GM23338 (cell line): ENCODE measurements at regions not wholly inside any gene's neighbourhood (a gene's known extent, or its start where the extent isn't known, plus 50 kb on each side); places are given as distances from the start of the nearest gene placed in this dataset.

Source experiments
- ATAC-seq: fragments of 200-7000 bp; cut with Tn5 transposase; 3 replicates; pipeline ENCODE4 v1.9.1; 2020
- DNase-seq: peaks from one replicate; pipeline ENCODE4 v3.0.0-alpha.2; 2015; ENCODE audit warnings: low spot score
- H2AFZ ChIP-seq: fragments of 200-600 bp; sonication (generic); 2 replicates; pipeline ENCODE4 v1.8.0; 2016; ENCODE audit warnings: antibody characterized with exemption, mild to moderate bottlenecking, moderate library complexity
- H3F3A ChIP-seq: fragments of 200-600 bp; sonication (generic); replicated peaks from 2 replicates; pipeline ENCODE4 v1.8.0; 2017; ENCODE audit warnings: antibody characterized with exemption, mixed run types, low read depth
- H3K27ac ChIP-seq: fragments of 200-600 bp; sonication (generic); 2 replicates; pipeline ENCODE4 v1.6.1; 2016; ENCODE audit warnings: low read depth
- H3K27me3 ChIP-seq: fragments of 200-600 bp; sonication (generic); 2 replicates; pipeline ENCODE4 v1.8.0; 2016; ENCODE audit warnings: mild to moderate bottlenecking, mixed run types, moderate library complexity; ENCODE audit not compliant: insufficient read depth
- H3K36me3 ChIP-seq: fragments of 200-600 bp; sonication (generic); 2 replicates; pipeline ENCODE4 v1.8.0; 2016; ENCODE audit warnings: mild to moderate bottlenecking; ENCODE audit not compliant: insufficient read depth
- H3K4me1 ChIP-seq: fragments of 200-600 bp; sonication (generic); 2 replicates; pipeline ENCODE4 v1.8.0; 2016; ENCODE audit warnings: mild to moderate bottlenecking, moderate library complexity; ENCODE audit not compliant: insufficient read depth
- H3K4me2 ChIP-seq: fragments of 200-600 bp; sonication (generic); 2 replicates; pipeline ENCODE4 v1.7.1; 2017; ENCODE audit warnings: mixed run types
- H3K4me3 ChIP-seq: fragments of 200-600 bp; sonication (generic); 2 replicates; pipeline ENCODE4 v1.6.1; 2016; ENCODE audit warnings: mixed run types
- H3K79me2 ChIP-seq: fragments of 200-600 bp; sonication (generic); replicated peaks from 2 replicates; pipeline ENCODE4 v1.8.0; 2017; ENCODE audit warnings: mild to moderate bottlenecking; ENCODE audit not compliant: insufficient read depth
- H3K9me2 ChIP-seq: fragments of 200-600 bp; sonication (generic); 2 replicates; pipeline ENCODE4 v1.8.0; 2017; ENCODE audit not compliant: insufficient read depth
- H4K20me1 ChIP-seq: fragments of 200-600 bp; sonication (generic); replicated peaks from 2 replicates; pipeline ENCODE4 v1.8.0; 2017; ENCODE audit warnings: mild to moderate bottlenecking; ENCODE audit not compliant: insufficient read depth
- H3K27ac Mint-ChIP-seq: 2 replicates; pipeline ENCODE4 v1.8.0; 2020; ENCODE audit warnings: inconsistent platforms, mild to moderate bottlenecking, moderate library complexity, mixed read lengths
- H3K27me3 Mint-ChIP-seq: 3 replicates; pipeline ENCODE4 v1.8.0; 2022; ENCODE audit warnings: low read depth, mild to moderate bottlenecking, moderate library complexity, mixed read lengths, inconsistent platforms; ENCODE audit not compliant: insufficient read depth, poor library complexity
- H3K36me3 Mint-ChIP-seq: 3 replicates; pipeline ENCODE4 v1.8.0; 2021; ENCODE audit warnings: low read depth, mild to moderate bottlenecking, inconsistent platforms, moderate library complexity, mixed read lengths
- H3K4me1 Mint-ChIP-seq: 3 replicates; pipeline ENCODE4 v1.8.0; 2020; ENCODE audit warnings: mild to moderate bottlenecking, inconsistent platforms, mixed read lengths
- H3K4me3 Mint-ChIP-seq: 3 replicates; pipeline ENCODE4 v1.8.0; 2021; ENCODE audit warnings: moderate library complexity, mild to moderate bottlenecking, inconsistent platforms, mixed read lengths
- H3K9me3 Mint-ChIP-seq: 3 replicates; pipeline ENCODE4 v1.8.0; 2020; ENCODE audit warnings: moderate library complexity, mild to moderate bottlenecking, inconsistent platforms, mixed read lengths
- CREB1 ChIP-seq: fragments of 250-450 bp; sonication (Bioruptor Pico); IDR thresholded peaks from 2 replicates; pipeline ENCODE4 v1.5.0; 2020; ENCODE audit warnings: low read depth, mild to moderate bottlenecking, moderate library complexity
- EZH2 ChIP-seq: fragments of 200-600 bp; sonication (generic); IDR thresholded peaks from one replicate; pipeline ENCODE4 v1.8.0; 2017; ENCODE audit warnings: antibody characterized with exemption, mild to moderate bottlenecking, low read depth; ENCODE audit not compliant: unreplicated experiment
- EZH2phosphoT487 ChIP-seq: fragments of 200-600 bp; sonication (generic); IDR thresholded peaks from one replicate; pipeline ENCODE4 v1.8.1; 2018; ENCODE audit warnings: antibody characterized with exemption; ENCODE audit not compliant: unreplicated experiment
- JUNB ChIP-seq: IDR thresholded peaks from one replicate; pipeline ENCODE4 v1.6.1; 2016; ENCODE audit warnings: antibody characterized with exemption; ENCODE audit not compliant: unreplicated experiment
- NANOG ChIP-seq: IDR thresholded peaks from 2 replicates; pipeline ENCODE4 v1.6.1; 2016; ENCODE audit warnings: antibody characterized with exemption, borderline replicate concordance
- POLR2AphosphoS5 ChIP-seq: IDR thresholded peaks from 2 replicates; pipeline ENCODE4 v1.6.1; 2016; ENCODE audit warnings: antibody characterized with exemption, low read depth
- STAT1 ChIP-seq: IDR thresholded peaks from one replicate; pipeline ENCODE4 v1.6.1; 2016; ENCODE audit warnings: antibody characterized with exemption; ENCODE audit not compliant: unreplicated experiment
- ZNF114 ChIP-seq: fragments of 250-450 bp; sonication (Bioruptor Pico); IDR thresholded peaks from 2 replicates; pipeline ENCODE4 v1.5.0; 2020; ENCODE audit warnings: mild to moderate bottlenecking, moderate library complexity
- ZNF331 ChIP-seq: fragments of 250-450 bp; sonication (Bioruptor Pico); IDR thresholded peaks from 2 replicates; pipeline ENCODE4 v1.5.0; 2020; ENCODE audit warnings: low read depth, mild to moderate bottlenecking, moderate library complexity
- TF ChIP-seq, protein P1 (sequence below): IDR thresholded peaks from one replicate; pipeline ENCODE4 v1.6.1; 2018; ENCODE audit warnings: antibody characterized with exemption; ENCODE audit not compliant: unreplicated experiment
- TF ChIP-seq, protein P2 (sequence below), 2 experiments: fragments of 200-600 bp in 1 of 2; sonication (generic) in 1 of 2; conservative IDR thresholded peaks; 2 replicates each; pipeline versions ENCODE4 v1.5.1 to v1.6.1; 2016 to 2017; ENCODE audit warnings: antibody characterized with exemption in 2 of 2, low read depth in 2 of 2, mild to moderate bottlenecking in 2 of 2, moderate library complexity in 1 of 2
- TF ChIP-seq, protein P3 (sequence below): IDR thresholded peaks from 2 replicates; pipeline ENCODE4 v1.6.1; 2016; ENCODE audit warnings: antibody characterized with exemption
- TF ChIP-seq, protein P4 (sequence below): fragments of 250-450 bp; sonication (Bioruptor Pico); IDR thresholded peaks from 2 replicates; pipeline ENCODE4 v1.5.0; 2020; ENCODE audit warnings: mild to moderate bottlenecking, moderate library complexity

GRCh38 chr4:38322714-38323113 is 341.3 kb upstream of the KLF3 start:
- H3K27me3 Mint-ChIP-seq, result no peaks in the 10 kb centered on the region
- Histone ChIP-seq H3K4me3 (no peak overlapping the region), H4K20me1 (no peaks in the 10 kb centered on the region), H3F3A (no peaks in the 10 kb centered on the region), H3K79me2 (no peaks in the 10 kb centered on the region), H3K36me3 (no peaks in the 10 kb centered on the region), H2AFZ (no peak overlapping the region), H3K27me3 (no peaks in the 10 kb centered on the region), H3K4me1 (peaks cover 12% of the 10 kb centered on the region), H3K9me2 (peaks cover 7% of the 10 kb centered on the region; the same call in 1 of the 2 replicates), H3K27ac (no peak overlapping the region), H3K4me2 (no peak overlapping the region)
- H3K9me3 Mint-ChIP-seq, result peaks cover 22% of the 10 kb centered on the region
- H3K4me3 Mint-ChIP-seq, result no peak overlapping the region
- DNase-seq (no peak), ATAC-seq (no peak)
- peaks cover 17% of the 10 kb centered on the region for H3K36me3 Mint-ChIP-seq
- peaks cover 17% of the 10 kb centered on the region for H3K4me1 Mint-ChIP-seq
- H3K27ac Mint-ChIP-seq, result no peak overlapping the region
- TF ChIP-seq ZNF114 (CRISPR knock-in tag), result no peak
- TF ChIP-seq NANOG, result no peak
- TF ChIP-seq, protein P1, sequence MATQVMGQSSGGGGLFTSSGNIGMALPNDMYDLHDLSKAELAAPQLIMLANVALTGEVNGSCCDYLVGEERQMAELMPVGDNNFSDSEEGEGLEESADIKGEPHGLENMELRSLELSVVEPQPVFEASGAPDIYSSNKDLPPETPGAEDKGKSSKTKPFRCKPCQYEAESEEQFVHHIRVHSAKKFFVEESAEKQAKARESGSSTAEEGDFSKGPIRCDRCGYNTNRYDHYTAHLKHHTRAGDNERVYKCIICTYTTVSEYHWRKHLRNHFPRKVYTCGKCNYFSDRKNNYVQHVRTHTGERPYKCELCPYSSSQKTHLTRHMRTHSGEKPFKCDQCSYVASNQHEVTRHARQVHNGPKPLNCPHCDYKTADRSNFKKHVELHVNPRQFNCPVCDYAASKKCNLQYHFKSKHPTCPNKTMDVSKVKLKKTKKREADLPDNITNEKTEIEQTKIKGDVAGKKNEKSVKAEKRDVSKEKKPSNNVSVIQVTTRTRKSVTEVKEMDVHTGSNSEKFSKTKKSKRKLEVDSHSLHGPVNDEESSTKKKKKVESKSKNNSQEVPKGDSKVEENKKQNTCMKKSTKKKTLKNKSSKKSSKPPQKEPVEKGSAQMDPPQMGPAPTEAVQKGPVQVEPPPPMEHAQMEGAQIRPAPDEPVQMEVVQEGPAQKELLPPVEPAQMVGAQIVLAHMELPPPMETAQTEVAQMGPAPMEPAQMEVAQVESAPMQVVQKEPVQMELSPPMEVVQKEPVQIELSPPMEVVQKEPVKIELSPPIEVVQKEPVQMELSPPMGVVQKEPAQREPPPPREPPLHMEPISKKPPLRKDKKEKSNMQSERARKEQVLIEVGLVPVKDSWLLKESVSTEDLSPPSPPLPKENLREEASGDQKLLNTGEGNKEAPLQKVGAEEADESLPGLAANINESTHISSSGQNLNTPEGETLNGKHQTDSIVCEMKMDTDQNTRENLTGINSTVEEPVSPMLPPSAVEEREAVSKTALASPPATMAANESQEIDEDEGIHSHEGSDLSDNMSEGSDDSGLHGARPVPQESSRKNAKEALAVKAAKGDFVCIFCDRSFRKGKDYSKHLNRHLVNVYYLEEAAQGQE, result no peak
- TF ChIP-seq CREB1 (CRISPR knock-in tag), result no peak
- no peak for TF ChIP-seq STAT1
- no peak for TF ChIP-seq EZH2
- TF ChIP-seq ZNF331 (CRISPR knock-in tag), result no peak
- TF ChIP-seq POLR2AphosphoS5, result no peak
- TF ChIP-seq JUNB, result no peak
- TF ChIP-seq, protein P2, sequence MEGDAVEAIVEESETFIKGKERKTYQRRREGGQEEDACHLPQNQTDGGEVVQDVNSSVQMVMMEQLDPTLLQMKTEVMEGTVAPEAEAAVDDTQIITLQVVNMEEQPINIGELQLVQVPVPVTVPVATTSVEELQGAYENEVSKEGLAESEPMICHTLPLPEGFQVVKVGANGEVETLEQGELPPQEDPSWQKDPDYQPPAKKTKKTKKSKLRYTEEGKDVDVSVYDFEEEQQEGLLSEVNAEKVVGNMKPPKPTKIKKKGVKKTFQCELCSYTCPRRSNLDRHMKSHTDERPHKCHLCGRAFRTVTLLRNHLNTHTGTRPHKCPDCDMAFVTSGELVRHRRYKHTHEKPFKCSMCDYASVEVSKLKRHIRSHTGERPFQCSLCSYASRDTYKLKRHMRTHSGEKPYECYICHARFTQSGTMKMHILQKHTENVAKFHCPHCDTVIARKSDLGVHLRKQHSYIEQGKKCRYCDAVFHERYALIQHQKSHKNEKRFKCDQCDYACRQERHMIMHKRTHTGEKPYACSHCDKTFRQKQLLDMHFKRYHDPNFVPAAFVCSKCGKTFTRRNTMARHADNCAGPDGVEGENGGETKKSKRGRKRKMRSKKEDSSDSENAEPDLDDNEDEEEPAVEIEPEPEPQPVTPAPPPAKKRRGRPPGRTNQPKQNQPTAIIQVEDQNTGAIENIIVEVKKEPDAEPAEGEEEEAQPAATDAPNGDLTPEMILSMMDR (conservative IDR thresholded peaks at IDR 0.05; ENCODE audit: low read depth in 2 of 2), result no peak
- TF ChIP-seq, protein P3, sequence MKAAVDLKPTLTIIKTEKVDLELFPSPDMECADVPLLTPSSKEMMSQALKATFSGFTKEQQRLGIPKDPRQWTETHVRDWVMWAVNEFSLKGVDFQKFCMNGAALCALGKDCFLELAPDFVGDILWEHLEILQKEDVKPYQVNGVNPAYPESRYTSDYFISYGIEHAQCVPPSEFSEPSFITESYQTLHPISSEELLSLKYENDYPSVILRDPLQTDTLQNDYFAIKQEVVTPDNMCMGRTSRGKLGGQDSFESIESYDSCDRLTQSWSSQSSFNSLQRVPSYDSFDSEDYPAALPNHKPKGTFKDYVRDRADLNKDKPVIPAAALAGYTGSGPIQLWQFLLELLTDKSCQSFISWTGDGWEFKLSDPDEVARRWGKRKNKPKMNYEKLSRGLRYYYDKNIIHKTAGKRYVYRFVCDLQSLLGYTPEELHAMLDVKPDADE, result no peak
- TF ChIP-seq, protein P4, sequence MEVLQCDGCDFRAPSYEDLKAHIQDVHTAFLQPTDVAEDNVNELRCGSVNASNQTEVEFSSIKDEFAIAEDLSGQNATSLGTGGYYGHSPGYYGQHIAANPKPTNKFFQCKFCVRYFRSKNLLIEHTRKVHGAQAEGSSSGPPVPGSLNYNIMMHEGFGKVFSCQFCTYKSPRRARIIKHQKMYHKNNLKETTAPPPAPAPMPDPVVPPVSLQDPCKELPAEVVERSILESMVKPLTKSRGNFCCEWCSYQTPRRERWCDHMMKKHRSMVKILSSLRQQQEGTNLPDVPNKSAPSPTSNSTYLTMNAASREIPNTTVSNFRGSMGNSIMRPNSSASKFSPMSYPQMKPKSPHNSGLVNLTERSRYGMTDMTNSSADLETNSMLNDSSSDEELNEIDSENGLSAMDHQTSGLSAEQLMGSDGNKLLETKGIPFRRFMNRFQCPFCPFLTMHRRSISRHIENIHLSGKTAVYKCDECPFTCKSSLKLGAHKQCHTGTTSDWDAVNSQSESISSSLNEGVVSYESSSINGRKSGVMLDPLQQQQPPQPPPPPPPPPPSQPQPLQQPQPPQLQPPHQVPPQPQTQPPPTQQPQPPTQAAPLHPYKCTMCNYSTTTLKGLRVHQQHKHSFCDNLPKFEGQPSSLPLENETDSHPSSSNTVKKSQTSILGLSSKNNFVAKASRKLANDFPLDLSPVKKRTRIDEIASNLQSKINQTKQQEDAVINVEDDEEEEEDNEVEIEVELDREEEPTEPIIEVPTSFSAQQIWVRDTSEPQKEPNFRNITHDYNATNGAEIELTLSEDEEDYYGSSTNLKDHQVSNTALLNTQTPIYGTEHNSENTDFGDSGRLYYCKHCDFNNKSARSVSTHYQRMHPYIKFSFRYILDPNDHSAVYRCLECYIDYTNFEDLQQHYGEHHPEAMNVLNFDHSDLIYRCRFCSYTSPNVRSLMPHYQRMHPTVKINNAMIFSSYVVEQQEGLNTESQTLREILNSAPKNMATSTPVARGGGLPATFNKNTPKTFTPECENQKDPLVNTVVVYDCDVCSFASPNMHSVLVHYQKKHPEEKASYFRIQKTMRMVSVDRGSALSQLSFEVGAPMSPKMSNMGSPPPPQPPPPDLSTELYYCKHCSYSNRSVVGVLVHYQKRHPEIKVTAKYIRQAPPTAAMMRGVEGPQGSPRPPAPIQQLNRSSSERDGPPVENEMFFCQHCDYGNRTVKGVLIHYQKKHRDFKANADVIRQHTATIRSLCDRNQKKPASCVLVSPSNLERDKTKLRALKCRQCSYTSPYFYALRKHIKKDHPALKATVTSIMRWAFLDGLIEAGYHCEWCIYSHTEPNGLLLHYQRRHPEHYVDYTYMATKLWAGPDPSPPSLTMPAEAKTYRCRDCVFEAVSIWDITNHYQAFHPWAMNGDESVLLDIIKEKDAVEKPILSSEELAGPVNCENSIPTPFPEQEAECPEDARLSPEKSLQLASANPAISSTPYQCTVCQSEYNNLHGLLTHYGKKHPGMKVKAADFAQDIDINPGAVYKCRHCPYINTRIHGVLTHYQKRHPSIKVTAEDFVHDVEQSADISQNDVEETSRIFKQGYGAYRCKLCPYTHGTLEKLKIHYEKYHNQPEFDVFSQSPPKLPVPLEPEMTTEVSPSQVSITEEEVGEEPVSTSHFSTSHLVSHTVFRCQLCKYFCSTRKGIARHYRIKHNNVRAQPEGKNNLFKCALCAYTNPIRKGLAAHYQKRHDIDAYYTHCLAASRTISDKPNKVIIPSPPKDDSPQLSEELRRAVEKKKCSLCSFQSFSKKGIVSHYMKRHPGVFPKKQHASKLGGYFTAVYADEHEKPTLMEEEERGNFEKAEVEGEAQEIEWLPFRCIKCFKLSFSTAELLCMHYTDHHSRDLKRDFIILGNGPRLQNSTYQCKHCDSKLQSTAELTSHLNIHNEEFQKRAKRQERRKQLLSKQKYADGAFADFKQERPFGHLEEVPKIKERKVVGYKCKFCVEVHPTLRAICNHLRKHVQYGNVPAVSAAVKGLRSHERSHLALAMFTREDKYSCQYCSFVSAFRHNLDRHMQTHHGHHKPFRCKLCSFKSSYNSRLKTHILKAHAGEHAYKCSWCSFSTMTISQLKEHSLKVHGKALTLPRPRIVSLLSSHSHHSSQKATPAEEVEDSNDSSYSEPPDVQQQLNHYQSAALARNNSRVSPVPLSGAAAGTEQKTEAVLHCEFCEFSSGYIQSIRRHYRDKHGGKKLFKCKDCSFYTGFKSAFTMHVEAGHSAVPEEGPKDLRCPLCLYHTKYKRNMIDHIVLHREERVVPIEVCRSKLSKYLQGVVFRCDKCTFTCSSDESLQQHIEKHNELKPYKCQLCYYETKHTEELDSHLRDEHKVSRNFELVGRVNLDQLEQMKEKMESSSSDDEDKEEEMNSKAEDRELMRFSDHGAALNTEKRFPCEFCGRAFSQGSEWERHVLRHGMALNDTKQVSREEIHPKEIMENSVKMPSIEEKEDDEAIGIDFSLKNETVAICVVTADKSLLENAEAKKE, result no peak
- TF ChIP-seq EZH2phosphoT487, result no peak
